GM12873 (cell line): ENCODE measurements at regions not wholly inside any gene's neighbourhood (a gene's known extent, or its start where the extent isn't known, plus 50 kb on each side); places are given as distances from the start of the nearest gene placed in this dataset.

Experiments used
- TF ChIP-seq, protein P1 (sequence below): IDR thresholded peaks from 2 replicates; pipeline ENCODE4 v1.5.1; 2012; ENCODE audit warnings: low read depth, mild to moderate bottlenecking, moderate library complexity, low read length, control low read depth; ENCODE audit not compliant: insufficient read depth; ENCODE audit errors: missing control alignments

DNA sequence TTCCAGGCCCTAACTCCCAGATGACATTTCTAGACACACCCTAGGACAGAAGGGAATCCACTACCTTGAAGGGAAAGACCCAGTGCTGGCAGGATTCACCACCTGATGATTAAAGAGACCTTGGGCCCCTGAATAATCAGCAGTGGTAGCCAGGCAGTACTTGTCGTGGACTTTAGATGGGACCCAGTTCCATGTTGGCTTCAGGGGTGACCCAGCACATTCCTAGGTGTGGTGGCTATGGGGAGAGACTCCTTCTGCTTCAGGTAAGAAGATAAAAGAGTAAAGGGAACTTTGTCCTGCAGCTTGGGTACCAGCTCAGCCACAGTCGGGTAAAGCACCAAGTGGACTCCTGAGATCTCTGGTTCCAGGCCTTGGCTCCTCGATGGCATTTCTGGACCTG, 131.8 kb upstream of the S100G start:
- TF ChIP-seq, protein P1, sequence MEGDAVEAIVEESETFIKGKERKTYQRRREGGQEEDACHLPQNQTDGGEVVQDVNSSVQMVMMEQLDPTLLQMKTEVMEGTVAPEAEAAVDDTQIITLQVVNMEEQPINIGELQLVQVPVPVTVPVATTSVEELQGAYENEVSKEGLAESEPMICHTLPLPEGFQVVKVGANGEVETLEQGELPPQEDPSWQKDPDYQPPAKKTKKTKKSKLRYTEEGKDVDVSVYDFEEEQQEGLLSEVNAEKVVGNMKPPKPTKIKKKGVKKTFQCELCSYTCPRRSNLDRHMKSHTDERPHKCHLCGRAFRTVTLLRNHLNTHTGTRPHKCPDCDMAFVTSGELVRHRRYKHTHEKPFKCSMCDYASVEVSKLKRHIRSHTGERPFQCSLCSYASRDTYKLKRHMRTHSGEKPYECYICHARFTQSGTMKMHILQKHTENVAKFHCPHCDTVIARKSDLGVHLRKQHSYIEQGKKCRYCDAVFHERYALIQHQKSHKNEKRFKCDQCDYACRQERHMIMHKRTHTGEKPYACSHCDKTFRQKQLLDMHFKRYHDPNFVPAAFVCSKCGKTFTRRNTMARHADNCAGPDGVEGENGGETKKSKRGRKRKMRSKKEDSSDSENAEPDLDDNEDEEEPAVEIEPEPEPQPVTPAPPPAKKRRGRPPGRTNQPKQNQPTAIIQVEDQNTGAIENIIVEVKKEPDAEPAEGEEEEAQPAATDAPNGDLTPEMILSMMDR = no peak

DNA sequence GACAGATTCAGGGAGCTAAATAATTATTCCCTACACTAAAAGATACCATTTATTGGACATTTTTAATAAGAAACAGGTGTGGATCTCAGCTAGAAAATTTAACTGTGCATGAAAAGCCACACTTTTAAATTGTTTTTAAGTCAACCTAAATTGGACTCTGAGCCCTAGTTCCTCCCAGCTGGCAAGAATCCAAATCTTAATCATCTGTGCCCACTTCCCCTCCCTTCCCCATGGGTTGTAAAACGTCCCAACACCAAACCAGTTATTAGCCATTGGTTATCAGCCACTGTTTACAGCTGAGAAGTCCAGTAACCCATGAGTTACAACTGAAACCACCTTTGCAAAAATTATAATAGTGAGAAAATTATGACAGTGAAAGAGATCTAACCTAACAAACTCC, 125.6 kb upstream of the S100G start:
- TF ChIP-seq, protein P1 = no peak

DNA sequence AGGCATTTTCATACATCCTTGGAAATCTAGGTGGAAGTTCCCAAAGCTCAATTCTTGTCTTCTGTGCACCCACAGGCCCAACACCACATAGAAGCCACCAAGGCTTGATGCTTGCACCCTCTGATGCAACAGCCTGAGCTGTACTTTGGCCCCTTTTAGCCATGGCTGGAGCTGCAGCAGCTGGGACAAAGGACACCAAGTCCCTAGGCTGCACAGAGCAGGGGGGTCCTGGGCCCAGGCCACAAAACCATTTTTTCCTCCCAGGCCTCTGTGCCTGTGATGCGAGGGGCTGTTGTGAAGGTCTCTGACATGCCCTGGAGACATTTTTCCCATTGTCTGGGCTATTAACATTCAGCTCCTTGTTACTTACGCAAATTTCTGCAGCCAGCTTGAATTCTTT, 124.0 kb upstream of the S100G start:
- TF ChIP-seq, protein P1 = no peak

DNA sequence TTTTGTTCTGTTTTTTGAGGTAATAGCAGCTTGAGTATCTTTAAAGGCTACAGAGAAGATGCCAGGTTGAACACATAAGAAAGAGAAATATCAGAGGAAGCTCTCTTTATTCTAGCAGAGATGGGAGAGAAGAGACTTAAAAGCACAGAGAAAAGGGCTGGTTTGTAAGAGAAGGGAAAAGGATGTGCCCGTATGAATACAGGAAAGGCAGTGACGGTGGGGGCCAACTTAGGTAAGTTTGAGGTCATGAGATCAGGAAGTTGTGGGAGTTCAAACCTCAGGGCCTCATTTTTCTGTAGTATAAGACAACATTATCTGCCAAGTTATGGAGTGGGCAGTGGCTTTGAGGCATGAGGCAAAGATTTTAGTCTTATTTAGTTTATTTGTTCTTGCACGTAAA, 121.3 kb upstream of the S100G start:
- TF ChIP-seq, protein P1 = no peak
